GM21360 (cell line): ENCODE measurements at regions not wholly inside any gene's neighbourhood (a gene's known extent, or its start where the extent isn't known, plus 50 kb on each side); places are given as distances from the start of the nearest gene placed in this dataset.
A peak's percentile ranks its signal among the peaks of the same experiment; 100 is the strongest.

ENCODE experiments used
- ATAC-seq: cut with Tn5 transposase; IDR thresholded peaks from one replicate; pipeline ENCODE4 v1.9.1; 2021; ENCODE audit warnings: mild to moderate bottlenecking, moderate library complexity; ENCODE audit not compliant: unreplicated experiment

DNA sequence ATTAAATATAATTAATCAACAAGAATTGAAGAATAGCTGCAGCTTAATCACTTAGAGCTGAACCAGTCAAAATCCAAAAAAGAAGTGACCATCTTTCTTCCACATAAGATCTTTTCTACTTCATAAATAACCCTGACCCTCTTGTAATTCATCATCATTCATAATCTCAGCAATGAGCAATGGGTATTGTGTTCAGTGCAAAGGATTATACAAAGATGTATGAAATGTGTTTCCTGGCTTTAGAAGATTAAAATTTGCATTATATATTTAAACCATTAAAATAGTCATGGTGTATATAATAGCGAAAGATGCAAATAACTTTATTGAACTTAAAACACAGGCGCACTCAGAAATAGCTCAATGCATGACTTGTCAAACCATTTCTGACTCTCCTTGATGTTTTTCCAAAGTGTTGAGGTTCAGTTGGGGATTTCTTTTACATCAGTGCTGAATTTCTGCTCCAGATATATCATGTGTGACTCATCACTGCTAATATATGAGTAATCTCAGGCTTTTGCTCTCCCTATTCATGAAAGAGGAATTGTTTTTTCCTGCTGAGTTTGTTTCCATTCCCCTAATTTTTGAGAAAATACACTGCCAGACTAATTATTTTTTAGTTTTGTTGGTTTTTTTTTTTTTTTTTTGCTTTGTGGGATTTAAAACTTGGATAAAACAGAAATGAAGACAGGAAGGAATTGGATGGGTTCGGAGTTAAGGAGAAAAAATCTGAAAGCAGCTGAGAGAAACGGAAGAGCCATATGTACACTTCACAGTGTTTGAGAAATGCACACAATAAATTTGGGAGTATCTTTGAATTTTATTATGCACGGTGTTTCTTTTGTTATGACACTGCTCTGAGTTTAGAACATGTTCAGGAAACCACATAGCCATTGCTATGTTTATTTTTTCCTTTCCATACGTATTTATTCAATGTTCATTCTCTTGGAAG lies 290.1 kb upstream of the PCDH7 start:
- ATAC-seq, result no peak

- ATAC-seq, result no peak
These were observed 285.5 kb upstream of the PCDH7 start for GRCh38 chr4:30434656-30435055.

DNA sequence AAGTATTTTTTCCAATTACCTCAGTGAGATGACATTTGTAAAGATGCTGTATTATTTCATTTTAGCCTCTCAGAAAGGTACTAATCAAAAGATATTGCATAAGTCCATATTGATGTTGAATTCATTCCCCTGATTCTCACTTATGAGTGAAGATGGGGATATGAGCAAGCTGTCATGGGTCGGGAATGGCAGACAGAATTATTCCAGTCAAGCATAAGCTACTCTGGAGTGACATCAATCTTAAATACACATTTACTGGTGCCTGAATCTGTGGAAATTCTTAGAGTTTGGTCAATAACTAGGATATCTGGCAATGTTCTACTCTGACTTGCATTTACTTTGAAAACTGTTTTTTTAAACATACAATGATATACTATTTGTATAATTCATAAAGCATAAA lies 283.8 kb upstream of the PCDH7 start:
- no peak for ATAC-seq

DNA sequence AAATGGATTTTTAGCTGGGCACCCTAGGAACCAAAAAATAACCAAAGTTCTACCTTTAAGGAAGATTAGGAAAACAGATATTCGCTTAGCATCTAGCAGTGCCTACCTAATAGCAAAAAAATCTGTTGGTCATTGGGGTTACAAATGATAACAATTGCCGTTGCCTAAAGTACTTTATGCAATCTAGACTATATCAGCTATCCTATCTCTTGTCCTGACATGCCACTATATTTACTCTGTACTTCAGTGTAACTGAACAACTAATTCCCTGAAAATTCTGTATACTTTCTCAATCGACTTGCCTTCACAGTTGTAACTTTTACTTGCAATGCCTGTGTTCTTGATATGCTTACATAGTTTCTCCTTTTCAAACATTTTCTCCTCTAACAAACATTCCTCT lies 282.9 kb upstream of the PCDH7 start:
- ATAC-seq, result no peak

GRCh38 chr4:30443289-30443688 lies 276.9 kb upstream of the PCDH7 start:
- no peak for ATAC-seq

- no peak for ATAC-seq
These were observed 269.7 kb upstream of the PCDH7 start for GRCh38 chr4:30450474-30450873.

GRCh38 chr4:30454504-30454903 lies 265.7 kb upstream of the PCDH7 start:
- ATAC-seq, result no peak

GRCh38 chr4:30456716-30457115 lies 263.5 kb upstream of the PCDH7 start:
- ATAC-seq, result no peak

DNA sequence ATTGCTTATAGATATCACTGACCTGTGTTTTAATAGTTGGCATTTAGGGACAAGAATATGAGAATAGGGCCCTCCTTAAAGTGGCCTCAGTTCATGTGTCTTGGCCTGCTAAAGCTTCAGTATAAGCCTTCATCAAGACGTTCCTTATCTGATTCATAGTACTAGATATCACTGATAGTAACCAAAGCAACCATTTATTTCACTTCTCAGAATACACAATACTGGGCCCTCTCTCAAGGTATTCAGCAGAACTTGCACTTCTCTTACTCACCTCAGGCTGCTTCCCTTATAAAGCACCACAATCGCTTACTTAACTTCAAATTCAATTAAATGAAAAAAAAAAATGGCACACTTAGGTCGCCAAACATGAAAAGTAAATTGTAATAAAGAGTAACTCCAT lies 259.4 kb upstream of the PCDH7 start:
- peak; percentile 43 for ATAC-seq

DNA sequence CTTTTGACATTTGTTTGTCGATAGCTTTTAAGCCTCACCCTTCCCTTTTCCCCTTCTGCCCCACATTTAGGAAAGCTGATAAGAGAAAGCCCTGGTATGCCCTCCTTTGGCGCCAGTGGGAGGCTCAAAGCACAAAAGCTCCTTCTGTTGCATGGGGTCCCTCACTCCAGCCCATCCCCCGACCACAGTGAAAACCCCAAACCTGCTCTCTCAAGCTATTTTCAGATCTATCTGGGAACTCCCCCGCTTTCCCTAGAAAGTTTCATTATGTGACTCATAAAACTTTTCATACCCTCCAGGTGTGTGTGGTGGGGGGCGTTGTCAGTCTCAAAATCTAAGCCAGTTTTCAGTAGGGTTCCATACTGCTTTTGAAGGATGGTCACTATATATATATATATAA lies 259.0 kb upstream of the PCDH7 start:
- ATAC-seq, result peak; percentile 75

- no peak for ATAC-seq
These were observed 257.6 kb upstream of the PCDH7 start for GRCh38 chr4:30462445-30463090.

DNA sequence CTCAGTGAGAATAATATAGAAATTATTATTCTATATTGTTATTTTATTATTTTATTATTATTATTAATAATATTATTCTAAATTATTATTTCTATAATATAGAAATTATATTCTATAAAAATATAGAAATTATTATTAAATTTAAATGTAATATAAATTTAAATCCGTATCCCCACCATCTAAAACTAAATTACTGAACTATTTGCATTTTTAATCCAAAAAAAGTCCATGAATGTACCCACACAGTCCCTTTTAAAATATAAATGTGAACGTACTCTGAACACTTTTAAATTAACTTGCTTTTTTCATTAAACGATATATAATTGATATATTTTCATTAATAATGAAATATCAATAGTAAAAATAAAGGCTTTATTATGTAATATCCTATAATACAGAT lies 248.3 kb upstream of the PCDH7 start:
- ATAC-seq, result no peak

DNA sequence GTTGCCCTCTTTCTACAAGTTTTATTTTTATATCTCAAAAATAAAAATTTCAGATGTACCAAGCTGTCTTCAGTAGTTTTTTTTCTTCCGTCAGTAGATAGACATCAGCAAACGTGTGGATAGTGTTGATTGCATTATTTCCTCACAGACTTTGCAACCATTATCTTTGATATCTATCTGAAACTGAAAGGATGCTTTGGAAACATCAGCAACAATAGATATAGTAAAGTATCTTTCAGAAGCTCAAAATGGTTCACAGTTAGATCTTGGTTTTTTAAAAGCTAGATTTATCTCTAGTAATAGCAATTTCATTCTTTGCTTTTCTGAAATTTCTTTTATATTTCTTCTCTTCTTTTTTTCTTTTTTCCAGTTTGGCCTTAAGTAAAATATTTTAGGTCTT lies 246.9 kb upstream of the PCDH7 start:
- ATAC-seq, result no peak

DNA sequence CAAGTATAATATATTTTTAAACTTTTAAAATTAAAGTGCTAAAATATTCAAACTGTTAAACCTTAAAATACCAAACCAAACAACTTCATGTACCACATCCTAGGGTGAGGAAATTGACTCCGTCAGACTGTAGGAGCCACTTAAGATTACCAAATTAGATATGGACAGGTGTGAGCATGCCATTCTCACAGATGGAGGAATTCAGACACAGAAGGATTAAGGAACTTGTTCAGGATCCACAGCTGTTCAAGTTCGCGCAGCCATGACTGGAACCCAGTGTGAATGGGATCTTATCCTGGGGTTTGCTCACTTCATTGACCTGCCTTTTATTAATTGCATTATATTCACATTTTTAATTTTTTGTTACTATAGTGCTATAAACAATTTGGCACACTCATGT lies 224.9 kb upstream of the PCDH7 start:
- no peak for ATAC-seq

- ATAC-seq, result no peak
These were observed 224.4 kb upstream of the PCDH7 start for GRCh38 chr4:30495651-30496310.

- ATAC-seq, result no peak
These were observed 208.4 kb upstream of the PCDH7 start for GRCh38 chr4:30511751-30512150.

GRCh38 chr4:30518211-30518610 lies 202.0 kb upstream of the PCDH7 start:
- no peak for ATAC-seq

GRCh38 chr4:30525662-30526315 lies 194.4 kb upstream of the PCDH7 start:
- no peak for ATAC-seq

GRCh38 chr4:30535255-30535654 lies 184.9 kb upstream of the PCDH7 start:
- ATAC-seq, result no peak

DNA sequence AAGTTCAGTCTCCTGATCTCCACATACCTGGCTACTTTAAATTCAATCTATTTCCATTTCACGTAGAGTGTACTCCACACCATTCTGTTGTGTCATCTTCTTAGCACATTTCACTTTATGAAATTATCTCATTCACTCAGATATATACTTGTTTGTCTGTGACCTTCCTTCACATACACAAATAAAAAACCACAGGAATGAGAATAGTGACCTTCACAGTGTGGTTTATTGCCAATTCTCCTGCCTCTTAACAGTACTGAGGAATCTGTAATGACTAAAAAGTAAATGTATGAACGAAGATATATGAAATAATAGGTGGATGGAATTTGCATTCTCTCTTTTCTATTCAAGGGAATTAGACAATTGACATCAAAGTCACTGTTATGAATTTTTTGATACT lies 183.9 kb upstream of the PCDH7 start:
- no peak for ATAC-seq

GRCh38 chr4:30537456-30537855 lies 182.7 kb upstream of the PCDH7 start:
- no peak for ATAC-seq
